Vagina (tissue), 2 donors: ENCODE measurements at regions not wholly inside any gene's neighbourhood (a gene's known extent, or its start where the extent isn't known, plus 50 kb on each side); places are given as distances from the start of the nearest gene placed in this dataset.
A peak's percentile ranks its signal among the peaks of the same experiment; 100 is the strongest.

Experiments
- DNase-seq, 2 donors: peaks; one replicate each; pipeline ENCODE4 v3.0.0-alpha.2; 2017; ENCODE audit errors: extremely low spot score in 2 of 2
- H3K27ac ChIP-seq: fragments of 200-600 bp; sonication (generic); one replicate; pipeline ENCODE4 v1.5.1; 2019
- H3K27me3 ChIP-seq: fragments of 200-600 bp; sonication (generic); one replicate; pipeline ENCODE4 v1.5.1; 2019
- H3K36me3 ChIP-seq, 2 donors: fragments of 200-600 bp; sonication (generic); one replicate each; pipeline ENCODE4 v1.5.1; 2017 to 2019
- H3K4me1 ChIP-seq: fragments of 200-600 bp; sonication (generic); one replicate; pipeline ENCODE4 v1.5.1; 2019
- H3K4me3 ChIP-seq, 2 donors: fragments of 200-600 bp; sonication (generic); 1 replicate in 1 of 2; 2 replicates in 1 of 2; pipeline ENCODE4 v1.5.1; 2016 to 2019
- H3K9me3 ChIP-seq: fragments of 200-600 bp; sonication (generic); one replicate; pipeline ENCODE4 v1.5.1; 2019
- POLR2A ChIP-seq, 2 donors: fragments of 450-650 bp; IDR thresholded peaks; one replicate each; pipeline ENCODE4 v1.6.1; 2017; ENCODE audit warnings: antibody characterized with exemption in 2 of 2, mild to moderate bottlenecking in 2 of 2, moderate library complexity in 2 of 2
- POLR2AphosphoS5 ChIP-seq, 2 donors: sonication (generic); formaldehyde crosslinking; IDR thresholded peaks; one replicate each; pipeline ENCODE4 v1.9.0; 2017; ENCODE audit warnings: antibody characterized with exemption in 2 of 2, mild to moderate bottlenecking in 2 of 2, low read depth in 1 of 2; ENCODE audit not compliant: insufficient read depth in 1 of 2
- intact Hi-C: fragments of 100-400 bp; cut with DNase I; formaldehyde crosslinking; loops from one replicate; pipeline ENCODE4 v1.15.1; 2023
- TF ChIP-seq, protein P1 (sequence below), 3 experiments: fragments of 450-650 bp in 2 of 3; fragments of 200-600 bp in 1 of 3; sonication (generic) in 1 of 3; IDR thresholded peaks; one replicate each; pipeline ENCODE4 v1.5.1; 2017 to 2019; ENCODE audit warnings: antibody characterized with exemption in 3 of 3, mild to moderate bottlenecking in 2 of 3, moderate library complexity in 2 of 3

- no peak for TF ChIP-seq POLR2AphosphoS5 (IDR thresholded peaks at IDR 0.05; ENCODE audit: insufficient read depth in 1 of 2, low read depth in 1 of 2)
- no peak for TF ChIP-seq POLR2A (IDR thresholded peaks at IDR 0.05)
- TF ChIP-seq, protein P1, sequence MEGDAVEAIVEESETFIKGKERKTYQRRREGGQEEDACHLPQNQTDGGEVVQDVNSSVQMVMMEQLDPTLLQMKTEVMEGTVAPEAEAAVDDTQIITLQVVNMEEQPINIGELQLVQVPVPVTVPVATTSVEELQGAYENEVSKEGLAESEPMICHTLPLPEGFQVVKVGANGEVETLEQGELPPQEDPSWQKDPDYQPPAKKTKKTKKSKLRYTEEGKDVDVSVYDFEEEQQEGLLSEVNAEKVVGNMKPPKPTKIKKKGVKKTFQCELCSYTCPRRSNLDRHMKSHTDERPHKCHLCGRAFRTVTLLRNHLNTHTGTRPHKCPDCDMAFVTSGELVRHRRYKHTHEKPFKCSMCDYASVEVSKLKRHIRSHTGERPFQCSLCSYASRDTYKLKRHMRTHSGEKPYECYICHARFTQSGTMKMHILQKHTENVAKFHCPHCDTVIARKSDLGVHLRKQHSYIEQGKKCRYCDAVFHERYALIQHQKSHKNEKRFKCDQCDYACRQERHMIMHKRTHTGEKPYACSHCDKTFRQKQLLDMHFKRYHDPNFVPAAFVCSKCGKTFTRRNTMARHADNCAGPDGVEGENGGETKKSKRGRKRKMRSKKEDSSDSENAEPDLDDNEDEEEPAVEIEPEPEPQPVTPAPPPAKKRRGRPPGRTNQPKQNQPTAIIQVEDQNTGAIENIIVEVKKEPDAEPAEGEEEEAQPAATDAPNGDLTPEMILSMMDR (IDR thresholded peaks at IDR 0.05): no peak
- Histone ChIP-seq H3K4me3 (no peak overlapping the region), H3K36me3 (no peaks in the 10 kb centered on the region), H3K27ac (no peak overlapping the region), H3K9me3 (no peaks in the 10 kb centered on the region), H3K4me1 (peaks cover 7% of the 10 kb centered on the region), H3K27me3 (no peaks in the 10 kb centered on the region)
- intact Hi-C loops: no loop called here
- peak in 1 of 2 donors; percentile 80 for DNase-seq
Measured at GRCh38 chr5:171595801-171596231, 176.4 kb downstream of the FGF18 start.

- intact Hi-C loops: no loop called here
Measured at GRCh38 chr5:171596391-171596878, 177.0 kb downstream of the FGF18 start.

GRCh38 chr5:171597946-171598640 lies 178.6 kb downstream of the FGF18 start:
- no peak overlapping the region for H3K27ac ChIP-seq
- H3K4me1 ChIP-seq: peaks cover 7% of the 10 kb centered on the region
- no peak overlapping the region for H3K4me3 ChIP-seq
- TF ChIP-seq POLR2AphosphoS5 (IDR thresholded peaks at IDR 0.05; ENCODE audit: insufficient read depth in 1 of 2, low read depth in 1 of 2) (no peak), POLR2A (IDR thresholded peaks at IDR 0.05) (no peak)
- TF ChIP-seq, protein P1 (IDR thresholded peaks at IDR 0.05): no peak
- intact Hi-C loops: no loop called here
- DNase-seq: peak in 1 of 2 donors; percentile 47
- H3K27me3 ChIP-seq: no peaks in the 10 kb centered on the region
- H3K36me3 ChIP-seq: no peaks in the 10 kb centered on the region
- H3K9me3 ChIP-seq: no peaks in the 10 kb centered on the region

More at GRCh38 chr5:171596391-171596878, 177.0 kb downstream of the FGF18 start:
- Histone ChIP-seq H3K4me1 (peaks cover 7% of the 10 kb centered on the region), H3K9me3 (no peaks in the 10 kb centered on the region), H3K4me3 (no peak overlapping the region), H3K27me3 (no peaks in the 10 kb centered on the region), H3K27ac (no peak overlapping the region), H3K36me3 (no peaks in the 10 kb centered on the region)
- DNase-seq: no peak
- TF ChIP-seq, protein P1 (IDR thresholded peaks at IDR 0.05): no peak
- TF ChIP-seq POLR2A (IDR thresholded peaks at IDR 0.05) (no peak), POLR2AphosphoS5 (IDR thresholded peaks at IDR 0.05; ENCODE audit: insufficient read depth in 1 of 2, low read depth in 1 of 2) (peak in 1 of 2 donors; percentile 52)

- H3K27ac ChIP-seq: no peak overlapping the region
- H3K9me3 ChIP-seq: no peaks in the 10 kb centered on the region
- no peak overlapping the region for H3K4me3 ChIP-seq
- DNase-seq: peak in 1 of 2 donors; percentile 67
- peaks cover 7% of the 10 kb centered on the region for H3K4me1 ChIP-seq
- intact Hi-C loops: no loop called here
- TF ChIP-seq POLR2A (IDR thresholded peaks at IDR 0.05) (no peak), POLR2AphosphoS5 (IDR thresholded peaks at IDR 0.05; ENCODE audit: insufficient read depth in 1 of 2, low read depth in 1 of 2) (no peak)
- TF ChIP-seq, protein P1 (IDR thresholded peaks at IDR 0.05): no peak
- H3K27me3 ChIP-seq: no peaks in the 10 kb centered on the region
- H3K36me3 ChIP-seq: no peaks in the 10 kb centered on the region
Measured at GRCh38 chr5:171598641-171599152, 179.2 kb downstream of the FGF18 start.

DNA sequence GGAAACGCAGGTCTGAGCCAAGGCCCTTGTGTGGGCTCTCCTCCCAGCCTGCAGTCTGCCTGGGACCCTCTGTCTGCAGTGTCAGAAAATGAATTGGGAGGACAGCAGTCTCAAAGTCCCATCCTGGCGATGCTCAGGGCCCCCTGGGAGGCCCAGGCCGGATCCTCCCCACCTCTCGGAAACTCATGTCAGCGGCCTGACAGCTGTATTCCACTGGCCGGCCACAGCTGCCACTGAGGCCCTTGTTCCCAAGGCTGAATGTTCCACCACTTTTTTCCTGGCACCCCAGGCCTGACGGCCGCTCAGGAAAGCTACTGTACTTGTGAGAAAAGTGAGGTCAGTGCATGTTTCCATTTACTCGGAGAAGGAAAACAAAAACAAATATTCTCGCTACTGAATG lies 180.0 kb downstream of the FGF18 start:
- peak in 1 of 2 donors; percentile 71 for DNase-seq
- Histone ChIP-seq H3K9me3 (no peaks in the 10 kb centered on the region), H3K36me3 (no peaks in the 10 kb centered on the region), H3K4me3 (no peak overlapping the region), H3K4me1 (peaks cover 7% of the 10 kb centered on the region), H3K27me3 (no peaks in the 10 kb centered on the region), H3K27ac (no peak overlapping the region)
- intact Hi-C loops: no loop called here
- TF ChIP-seq, protein P1 (IDR thresholded peaks at IDR 0.05): no peak
- TF ChIP-seq POLR2A (IDR thresholded peaks at IDR 0.05): no peak
- no peak for TF ChIP-seq POLR2AphosphoS5 (IDR thresholded peaks at IDR 0.05; ENCODE audit: insufficient read depth in 1 of 2, low read depth in 1 of 2)
